ENCODE measurements at regions not wholly inside any gene's neighbourhood (a gene's known extent, or its start where the extent isn't known, plus 50 kb on each side); places are given as distances from the start of the nearest gene placed in this dataset.
"Not testable (repeated sequence)": the region's sequence is repeated elsewhere in the genome, so short reads cannot be mapped to it uniquely, and the experiment has no call there.

GRCh38 chr1:192418552-192419285 is 101.9 kb downstream of the RGS21 start:
- no peak for DNase-seq (ENCODE audit: low read depth in 2 of 2)

GRCh38 chr1:192430644-192431043 is 113.9 kb downstream of the RGS21 start:
- DNase-seq (ENCODE audit: low read depth in 2 of 2): no peak

- no peak for DNase-seq (ENCODE audit: low read depth in 2 of 2)
Measured at GRCh38 chr1:192435704-192436103, 118.9 kb downstream of the RGS21 start.

GRCh38 chr1:192436441-192437078 is 119.8 kb downstream of the RGS21 start:
- no peak for DNase-seq (ENCODE audit: low read depth in 2 of 2)

GRCh38 chr1:192438737-192439136 is 121.9 kb downstream of the RGS21 start:
- DNase-seq (ENCODE audit: low read depth in 2 of 2): no peak

- DNase-seq (ENCODE audit: low read depth in 2 of 2): no peak
Measured at GRCh38 chr1:192439373-192440025, 122.7 kb downstream of the RGS21 start.

- no peak for DNase-seq (ENCODE audit: low read depth in 2 of 2)
Measured at GRCh38 chr1:192441492-192441891, 124.7 kb downstream of the RGS21 start.

- no peak for DNase-seq (ENCODE audit: low read depth in 2 of 2)
Measured at GRCh38 chr1:192442736-192443135, 125.9 kb downstream of the RGS21 start.

- DNase-seq (ENCODE audit: low read depth in 2 of 2): no peak
Measured at GRCh38 chr1:192443616-192444015, 126.8 kb downstream of the RGS21 start.

- no peak for DNase-seq (ENCODE audit: low read depth in 2 of 2)
Measured at GRCh38 chr1:192445241-192445640, 128.4 kb downstream of the RGS21 start.

GRCh38 chr1:192445839-192446489 is 129.2 kb downstream of the RGS21 start:
- DNase-seq (ENCODE audit: low read depth in 2 of 2): peak; percentile 2 to 8

- DNase-seq (ENCODE audit: low read depth in 2 of 2): no peak
Measured at GRCh38 chr1:192448026-192448578, 127.5 kb upstream of the RGS1 start.

- DNase-seq (ENCODE audit: low read depth in 2 of 2): no peak
Measured at GRCh38 chr1:192453360-192453992, 122.1 kb upstream of the RGS1 start.

- DNase-seq (ENCODE audit: low read depth in 2 of 2): no peak
Measured at GRCh38 chr1:192459467-192459866, 116.1 kb upstream of the RGS1 start.

GRCh38 chr1:192461684-192462083 is 113.9 kb upstream of the RGS1 start:
- no peak for DNase-seq (ENCODE audit: low read depth in 2 of 2)

- no peak for DNase-seq (ENCODE audit: low read depth in 2 of 2)
Measured at GRCh38 chr1:192462616-192463015, 113.0 kb upstream of the RGS1 start.

- no peak for DNase-seq (ENCODE audit: low read depth in 2 of 2)
Measured at GRCh38 chr1:192463661-192464060, 111.9 kb upstream of the RGS1 start.

GRCh38 chr1:192465221-192465620 is 110.4 kb upstream of the RGS1 start:
- not testable (repeated sequence) for DNase-seq (ENCODE audit: low read depth in 2 of 2)

- no peak for DNase-seq (ENCODE audit: low read depth in 2 of 2)
Measured at GRCh38 chr1:192474080-192474683, 101.4 kb upstream of the RGS1 start.

GRCh38 chr1:192475329-192475728 is 100.2 kb upstream of the RGS1 start:
- DNase-seq (ENCODE audit: low read depth in 2 of 2): no peak

GRCh38 chr1:192475970-192476369 is 99.6 kb upstream of the RGS1 start:
- DNase-seq (ENCODE audit: low read depth in 2 of 2): no peak
